Lung (tissue), 11 donors: ENCODE measurements at regions not wholly inside any gene's neighbourhood (a gene's known extent, or its start where the extent isn't known, plus 50 kb on each side); places are given as distances from the start of the nearest gene placed in this dataset.
A peak's percentile ranks its signal among the peaks of the same experiment; 100 is the strongest.
"Not testable (repeated sequence)": the region's sequence is repeated elsewhere in the genome, so short reads cannot be mapped to it uniquely, and the experiment has no call there.

Source experiments
- ATAC-seq: fragments of 200-7000 bp; cut with Tn5 transposase; one replicate; pipeline ENCODE4 v1.9.1; 2020; ENCODE audit warnings: moderate number of reproducible peaks; ENCODE audit not compliant: insufficient read depth, low FRiP score
- DNase-seq, 3 donors: peaks; one replicate each; pipeline ENCODE4 v3.0.0-alpha.2; 2013 to 2017
- H3K27ac ChIP-seq, 2 donors: one replicate each; pipeline ENCODE4 v1.5.1; 2013; ENCODE audit warnings: mild to moderate bottlenecking in 2 of 2, moderate library complexity in 2 of 2, control low read depth in 1 of 2, inconsistent platforms in 1 of 2, low read depth in 1 of 2, low read length in 1 of 2
- H3K27me3 ChIP-seq, 3 donors: one replicate each; pipeline ENCODE4 v1.5.1; 2013; ENCODE audit warnings: low read length in 2 of 3; ENCODE audit not compliant: control insufficient read depth in 3 of 3, insufficient read depth in 3 of 3
- H3K36me3 ChIP-seq, 4 donors: one replicate each; pipeline ENCODE4 v1.5.1; 2013; ENCODE audit warnings: low read length in 4 of 4, mild to moderate bottlenecking in 1 of 4, moderate library complexity in 1 of 4; ENCODE audit not compliant: control insufficient read depth in 4 of 4, insufficient read depth in 4 of 4
- H3K4me1 ChIP-seq, 5 donors: one replicate each; pipeline ENCODE4 v1.5.1; 2013; ENCODE audit warnings: low read length in 5 of 5, mild to moderate bottlenecking in 2 of 5, moderate library complexity in 1 of 5; ENCODE audit not compliant: control insufficient read depth in 5 of 5, insufficient read depth in 5 of 5
- H3K4me3 ChIP-seq: one replicate; pipeline ENCODE4 v1.5.1; 2013; ENCODE audit warnings: mild to moderate bottlenecking, control low read depth, moderate library complexity
- H3K9ac ChIP-seq, 2 donors: one replicate each; pipeline ENCODE4 v1.5.1; 2013; ENCODE audit warnings: low read length in 2 of 2, control low read depth in 1 of 2; ENCODE audit not compliant: insufficient read depth in 1 of 2
- H3K9me3 ChIP-seq, 4 donors: one replicate each; pipeline ENCODE4 v1.5.1; 2013; ENCODE audit warnings: low read length in 3 of 4, mild to moderate bottlenecking in 1 of 4, moderate library complexity in 1 of 4; ENCODE audit not compliant: control insufficient read depth in 4 of 4, insufficient read depth in 3 of 4
- CTCF ChIP-seq: IDR thresholded peaks from 2 replicates; pipeline ENCODE4 v1.5.1; 2012; ENCODE audit warnings: mild to moderate bottlenecking; ENCODE audit errors: control extremely low read depth, extremely low read depth
- WGBS, 2 donors: extraction: QIAGEN DNeasy Blood & Tissue Kit; methylation state at CpG; one replicate each; pipeline ENCODE4 v1.1.7; 2013; 5-methylcytosine and 5-hydroxymethylcytosine counted together
- donor health status: control.
- donor health status: control.
- donor health status: Bipolar disorder and iron deficiency.
- donor health status: healthy.
- donor health status: DM: yes; HTN: yes; CAD: no.

DNA sequence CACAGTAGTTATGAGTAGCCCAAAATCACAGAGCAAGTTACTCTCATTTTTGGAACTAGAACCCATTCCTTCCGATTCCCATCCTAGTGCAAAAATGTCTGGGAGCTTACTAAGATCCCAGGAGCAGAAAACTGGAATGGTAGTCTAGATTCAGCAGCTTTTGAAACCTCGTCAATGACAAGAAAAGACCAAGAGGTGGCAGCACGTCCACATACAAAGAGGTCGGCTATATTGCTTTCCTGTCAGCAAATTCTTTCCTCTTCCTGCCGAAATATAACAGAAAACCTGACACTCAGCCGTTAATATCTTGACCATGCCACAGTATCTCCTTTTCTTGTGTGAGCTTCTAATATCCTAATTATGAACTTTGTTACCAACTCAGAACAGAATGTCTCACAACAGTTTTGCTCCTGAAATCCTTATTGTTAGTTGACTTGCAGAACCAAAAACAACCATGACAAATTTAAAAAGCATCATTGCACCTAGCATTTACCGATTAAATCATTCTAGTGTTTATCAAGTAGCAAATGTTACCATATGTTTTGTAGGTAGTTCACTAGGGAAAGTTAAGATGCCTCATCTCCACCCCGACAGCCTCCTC, 92.8 kb upstream of the OR9G4 start:
- Histone ChIP-seq H3K9ac (peak overlapping the region in 1 of 2 donors; percentile 26), H3K27me3 (no peaks in the 10 kb centered on the region), H3K36me3 (no peaks in the 10 kb centered on the region), H3K4me1 (peaks cover 0 to 6% (median 0%) of the 10 kb centered on the region in 5 donors), H3K4me3 (no peak overlapping the region), H3K9me3 (no peaks in the 10 kb centered on the region), H3K27ac (no peak overlapping the region)
- TF ChIP-seq CTCF = peak; percentile 48
- DNase-seq (peak; percentile 64 to 87 (median 76)), ATAC-seq (peak; percentile 47)
- 15 to 17% methylated on average over 8 of the region's 8 CpGs for WGBS, 2 donors

DNA sequence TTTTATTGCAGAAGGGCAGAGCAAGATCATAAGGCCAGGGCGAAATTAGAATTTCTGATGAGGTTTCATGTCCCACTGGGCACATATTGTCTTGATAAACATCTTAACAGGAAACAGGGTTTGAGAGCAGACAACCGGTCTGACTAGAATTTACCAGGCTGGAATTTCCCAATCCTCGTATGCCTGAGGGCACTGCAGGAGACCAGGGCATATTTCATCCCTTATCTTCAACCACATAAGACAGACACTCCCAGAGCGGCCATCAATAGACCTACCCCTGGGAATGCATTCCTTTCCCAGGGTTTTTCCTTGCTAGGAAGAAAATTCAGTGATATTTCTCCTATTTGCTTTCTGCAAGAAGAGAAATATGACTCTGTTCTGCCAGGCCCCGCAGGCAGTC, 78.9 kb upstream of the OR9G4 start:
- H3K9ac ChIP-seq, H3K9me3 ChIP-seq, H3K27me3 ChIP-seq, H3K36me3 ChIP-seq, H3K4me1 ChIP-seq, DNase-seq, H3K27ac ChIP-seq, ATAC-seq, H3K4me3 ChIP-seq: not testable (repeated sequence)
- WGBS, 2 donors = 60 to 80% methylated on average over 5 of the region's 5 CpGs

DNA sequence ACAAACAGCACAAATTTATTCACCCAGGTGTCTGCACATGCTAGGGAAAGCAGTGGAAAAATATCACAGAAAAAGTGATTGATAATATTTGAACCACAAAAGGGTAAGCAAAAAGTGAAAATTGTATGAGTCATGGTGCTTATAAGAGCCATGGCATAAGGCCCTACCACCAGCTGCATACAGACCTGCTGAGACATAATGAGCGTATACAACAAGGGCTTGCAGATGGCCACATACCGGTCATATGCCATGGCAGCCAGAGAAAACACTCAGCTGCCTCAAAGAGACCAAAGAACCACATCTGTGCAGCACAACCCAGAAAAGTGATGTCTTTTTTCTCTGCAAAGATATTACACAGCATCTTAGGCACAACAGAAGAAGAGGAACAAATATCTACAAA, 71.4 kb upstream of the OR9G4 start:
- Histone ChIP-seq H3K4me3 (no peak overlapping the region), H3K4me1 (peaks cover 0 to 2% (median 0%) of the 10 kb centered on the region in 5 donors), H3K9me3 (peaks cover 0 to 4% (median 0%) of the 10 kb centered on the region in 4 donors), H3K36me3 (no peaks in the 10 kb centered on the region), H3K27ac (no peak overlapping the region), H3K27me3 (no peaks in the 10 kb centered on the region), H3K9ac (no peak overlapping the region)
- no peak for TF ChIP-seq CTCF
- WGBS, 2 donors = 69 to 88% methylated on average over 2 of the region's 2 CpGs
- ATAC-seq (no peak), DNase-seq (no peak)

- Histone ChIP-seq H3K27me3 (no peaks in the 10 kb centered on the region), H3K4me1 (no peaks in the 10 kb centered on the region), H3K27ac (no peak overlapping the region), H3K36me3 (no peaks in the 10 kb centered on the region), H3K9me3 (peaks cover 0 to 2% (median 0%) of the 10 kb centered on the region in 4 donors), H3K4me3 (no peak overlapping the region), H3K9ac (no peak overlapping the region)
- no peak for ATAC-seq
- TF ChIP-seq CTCF = no peak
- peak in 1 of 3 donors; percentile 5 for DNase-seq
- 47 to 58% methylated on average over 3 of the region's 3 CpGs for WGBS, 2 donors
Measured at GRCh38 chr11:56817661-56818060, 69.2 kb upstream of the OR9G4 start.
